ENCODE measurements at regions not wholly inside any gene's neighbourhood (a gene's known extent, or its start where the extent isn't known, plus 50 kb on each side); places are given as distances from the start of the nearest gene placed in this dataset.

GRCh38 chr9:16179566-16179965 is 626.7 kb downstream of the CCDC171 start:
- DNase-seq (ENCODE audit: low read depth in 1 of 2, low spot score in 1 of 2) (no peak), ATAC-seq (no peak), FAIRE-seq (no peak)
- POLR2A ChIA-PET = no interaction called here
- 73% methylated on average over 4 of the region's 5 CpGs for WGBS (ENCODE audit: missing lambda C conversion rate)
- Histone ChIP-seq H3K4me2 (no peak overlapping the region), H3K27ac (no peak overlapping the region), H3K9me3 (no peaks in the 10 kb centered on the region), H3K4me1 (no peaks in the 10 kb centered on the region), H3K4me3 (no peak overlapping the region)
- TF ChIP-seq HMGXB4 (CRISPR knock-in tag; IDR thresholded peaks at IDR 0.05; ENCODE audit: borderline replicate concordance) (no peak), HDAC2 (IDR thresholded peaks at IDR 0.05) (no peak), HOXB5 (CRISPR knock-in tag; IDR thresholded peaks at IDR 0.05) (no peak), EHF (CRISPR knock-in tag; IDR thresholded peaks at IDR 0.05) (no peak), CBX8 (IDR thresholded peaks at IDR 0.05) (no peak), FOSL2 (IDR thresholded peaks at IDR 0.05) (no peak), FOSL2 (CRISPR knock-in tag; IDR thresholded peaks at IDR 0.05) (no peak), RARB (CRISPR knock-in tag; IDR thresholded peaks at IDR 0.05) (no peak), TP53 (CRISPR knock-in tag; IDR thresholded peaks at IDR 0.05) (no peak), FOXS1 (CRISPR knock-in tag; IDR thresholded peaks at IDR 0.05) (no peak)
- CTCF ChIA-PET = interaction anchor here (0.7 kb wide), 1 partner anchor 282 kb away, joined by 3 read pairs; no protein-coding TSS in a partner anchor

GRCh38 chr9:16180091-16180490 is 627.2 kb downstream of the CCDC171 start:
- Histone ChIP-seq H3K4me2 (no peak overlapping the region), H3K4me3 (no peak overlapping the region), H3K4me1 (no peaks in the 10 kb centered on the region), H3K9me3 (no peaks in the 10 kb centered on the region), H3K27ac (no peak overlapping the region)
- DNase-seq (ENCODE audit: low read depth in 1 of 2, low spot score in 1 of 2) (no peak), FAIRE-seq (no peak), ATAC-seq (no peak)
- ChIA-PET CTCF (interaction anchor here (0.7 kb wide), 1 partner anchor 282 kb away, joined by 3 read pairs; no protein-coding TSS in a partner anchor), POLR2A (no interaction called here)
- no peak for TF ChIP-seq SMC3 (IDR thresholded peaks at IDR 0.05)
- no peak for TF ChIP-seq RARB (CRISPR knock-in tag; IDR thresholded peaks at IDR 0.05)
- 64% methylated on average over 1 of the region's 1 CpG for WGBS (ENCODE audit: missing lambda C conversion rate)

- FAIRE-seq = no peak
- peak in 1 of 2 experiments; percentile 67; a peak in 3 of 6 replicates for ATAC-seq
- Histone ChIP-seq H3K4me2 (no peak overlapping the region), H3K27ac (no peak overlapping the region), H3K9me3 (no peaks in the 10 kb centered on the region), H3K4me1 (no peaks in the 10 kb centered on the region), H3K4me3 (no peak overlapping the region)
- TF ChIP-seq ESRRA (IDR thresholded peaks at IDR 0.05; ENCODE audit: borderline replicate concordance, low read length) = no peak
- TF ChIP-seq EP300 (IDR thresholded peaks at IDR 0.05) = no peak
- no peak for TF ChIP-seq MAZ (IDR thresholded peaks at IDR 0.05; ENCODE audit: borderline replicate concordance, low read depth, low read length)
- TF ChIP-seq NPAS2 (CRISPR knock-in tag; IDR thresholded peaks at IDR 0.05; ENCODE audit: borderline replicate concordance) = no peak
- no peak for TF ChIP-seq FOSL2 (IDR thresholded peaks at IDR 0.05)
- TF ChIP-seq FOSL2 (CRISPR knock-in tag; IDR thresholded peaks at IDR 0.05) = no peak
- no peak for TF ChIP-seq HDAC2 (IDR thresholded peaks at IDR 0.05)
- no peak for TF ChIP-seq ELK1 (IDR thresholded peaks at IDR 0.05; ENCODE audit: low read depth, low read length)
- DNase-seq (ENCODE audit: low read depth in 1 of 2, low spot score in 1 of 2) = peak in 1 of 2 experiments; percentile 45
- 16% methylated on average over 2 of the region's 2 CpGs for WGBS (ENCODE audit: missing lambda C conversion rate)
- CTCF ChIA-PET = interaction anchor here (1.5 kb wide), 1 partner anchor 11 kb away, joined by 7 read pairs; no protein-coding TSS in a partner anchor
- POLR2A ChIA-PET = no interaction called here
Observed at GRCh38 chr9:16180546-16180945, 627.7 kb downstream of the CCDC171 start.

GRCh38 chr9:16181539-16181938 is 628.7 kb downstream of the CCDC171 start:
- ChIA-PET POLR2A (no interaction called here), CTCF (interaction anchor here (1.5 kb wide), 1 partner anchor 10 kb away, joined by 7 read pairs; no protein-coding TSS in a partner anchor)
- no peak overlapping the region for H3K27ac ChIP-seq
- 80% methylated on average over 3 of the region's 3 CpGs for WGBS (ENCODE audit: missing lambda C conversion rate)
- H3K4me3 ChIP-seq = no peak overlapping the region
- TF ChIP-seq BCL3 (IDR thresholded peaks at IDR 0.05) (no peak), POLR2A (IDR thresholded peaks at IDR 0.05; ENCODE audit: low read length) (no peak), HOXA7 (CRISPR knock-in tag; IDR thresholded peaks at IDR 0.05) (no peak), MAZ (IDR thresholded peaks at IDR 0.05; ENCODE audit: borderline replicate concordance, low read depth, low read length) (no peak), HOXB5 (CRISPR knock-in tag; IDR thresholded peaks at IDR 0.05) (no peak), HMGXB4 (CRISPR knock-in tag; IDR thresholded peaks at IDR 0.05; ENCODE audit: borderline replicate concordance) (no peak), NFE2L2 (conservative IDR thresholded peaks at IDR 0.05; ENCODE audit: low read length) (no peak), KDM1A (IDR thresholded peaks at IDR 0.05; ENCODE audit: low read depth) (no peak), TP53 (CRISPR knock-in tag; IDR thresholded peaks at IDR 0.05) (no peak), HES2 (IDR thresholded peaks at IDR 0.05) (no peak), JUNB (IDR thresholded peaks at IDR 0.05) (no peak), ATOH8 (CRISPR knock-in tag; IDR thresholded peaks at IDR 0.05; ENCODE audit: low read depth) (no peak)
- H3K4me1 ChIP-seq = no peaks in the 10 kb centered on the region
- no peak for ATAC-seq
- FAIRE-seq = no peak
- no peaks in the 10 kb centered on the region for H3K9me3 ChIP-seq
- no peak for DNase-seq (ENCODE audit: low read depth in 1 of 2, low spot score in 1 of 2)
- H3K4me2 ChIP-seq = no peak overlapping the region
